ENCODE measurements at regions not wholly inside any gene's neighbourhood (a gene's known extent, or its start where the extent isn't known, plus 50 kb on each side); places are given as distances from the start of the nearest gene placed in this dataset.

DNA sequence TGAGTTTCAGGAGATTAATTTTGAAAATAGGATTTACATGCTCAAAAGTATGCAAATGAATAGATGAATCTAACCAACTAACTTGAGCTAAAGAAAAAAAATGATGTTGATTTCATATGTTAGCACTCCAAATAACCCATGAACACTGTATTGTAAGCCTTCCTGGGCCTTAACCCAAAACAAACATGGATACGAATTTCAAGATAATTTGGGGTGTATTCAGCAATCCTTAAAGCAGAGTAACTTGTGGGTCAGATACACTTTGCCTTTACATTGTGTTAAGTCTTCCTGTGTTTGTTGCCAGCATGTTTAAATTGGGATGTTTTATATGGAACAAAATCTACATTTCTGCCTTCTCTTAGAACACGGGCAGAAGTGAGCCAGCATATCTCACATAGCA, 124.2 kb upstream of the WDR11 start:
- Histone ChIP-seq H2BK120ac (replicated peaks; ENCODE audit: low read depth, low read length) (no peak overlapping the region), H3K79me2 (ENCODE audit: control insufficient read depth in 1 of 2, insufficient read depth in 2 of 2, low read length in 2 of 2) (no peaks in the 10 kb centered on the region), H3K23me2 (ENCODE audit: low read depth, low read length) (peaks cover 2% of the 10 kb centered on the region; the same call in 1 of the 2 replicates), H2AK5ac (ENCODE audit: low read depth, low read length) (no peak overlapping the region), H2BK12ac (ENCODE audit: low read depth, low read length) (no peak overlapping the region), H3K36me3 (ENCODE audit: control insufficient read depth in 2 of 4, insufficient read depth in 4 of 4, low read length in 3 of 4) (no peaks in the 10 kb centered on the region), H3K4me3 (ENCODE audit: extremely low read depth in 1 of 4, insufficient read depth in 2 of 4, low read depth in 3 of 4, low read length in 4 of 4) (no peak overlapping the region), H4K5ac (ENCODE audit: insufficient read length, low read depth, low read length) (no peak overlapping the region), H2BK5ac (ENCODE audit: low read depth, low read length) (no peak overlapping the region), H3K18ac (ENCODE audit: extremely low read depth, low read length) (no peak overlapping the region), H2BK20ac (ENCODE audit: low read length) (no peak overlapping the region), H3K27ac (ENCODE audit: low read depth, low read length) (no peak overlapping the region), H3K23ac (ENCODE audit: insufficient read length) (no peak overlapping the region), H3K4me2 (ENCODE audit: insufficient read depth in 1 of 2, low read depth in 2 of 2, low read length in 2 of 2) (no peak overlapping the region), H4K91ac (replicated peaks; ENCODE audit: insufficient read length, low read length) (no peak overlapping the region), H2BK15ac (ENCODE audit: low read length) (no peak overlapping the region), H4K20me1 (replicated peaks in 1 of 2; ENCODE audit: control insufficient read depth in 1 of 2, insufficient read depth in 2 of 2, low read length in 2 of 2) (no peaks in the 10 kb centered on the region), H3K9ac (replicated peaks in 1 of 4; ENCODE audit: extremely low read depth in 1 of 4, low read depth in 3 of 4, low read length in 3 of 4) (no peak overlapping the region), H2AFZ (ENCODE audit: low read length) (no peak overlapping the region), H3K56ac (replicated peaks; ENCODE audit: insufficient read length, low read depth, low read length) (no peak overlapping the region), H3K79me1 (ENCODE audit: low read depth, low read length) (no peaks in the 10 kb centered on the region), H3K27me3 (replicated peaks in 1 of 4; ENCODE audit: control insufficient read depth in 3 of 4, extremely low read depth in 1 of 4, insufficient read depth in 3 of 4, low read length in 3 of 4) (no peaks in the 10 kb centered on the region), H3K14ac (ENCODE audit: insufficient read length) (no peak overlapping the region), H4K8ac (ENCODE audit: extremely low read depth, insufficient read depth, low read length) (no peak overlapping the region), H3K4me1 (replicated peaks in 1 of 4; ENCODE audit: control insufficient read depth in 3 of 4, insufficient read depth in 4 of 4, low read length in 3 of 4) (no peaks in the 10 kb centered on the region), H3K4ac (replicated peaks; ENCODE audit: insufficient read length, low read depth, low read length) (no peak overlapping the region), H3K9me3 (ENCODE audit: insufficient read depth in 2 of 2, low read depth in 1 of 2, low read length in 1 of 2) (no peaks in the 10 kb centered on the region)
- DNase-seq (ENCODE audit: low read depth in 1 of 2, low spot score in 2 of 2) (no peak), FAIRE-seq (no peak)
- POLR2A ChIA-PET (ENCODE audit: partially characterized antibody) = no interaction called here
- 85% methylated on average over 2 of the region's 2 CpGs; no CpG with 5 or more reads in 1 of the 2 experiments for WGBS, 2 experiments (ENCODE audit: extremely low coverage in 1 of 2, insufficient coverage in 1 of 2, insufficient read length in 1 of 2, insufficient replicate concordance in 2 of 2, low coverage in 1 of 2, low lambda C conversion rate in 2 of 2, missing lambda C conversion rate in 1 of 2)
- CTCF ChIA-PET (ENCODE audit: partially characterized antibody) = interaction anchor here (6.0 kb wide), 1 partner anchor 9 kb away, joined by 37 read pairs; no protein-coding TSS in a partner anchor
- TF ChIP-seq RBBP5 (IDR thresholded peaks at IDR 0.05; ENCODE audit: borderline replicate concordance, low read depth, low read length) (no peak), SRF (IDR thresholded peaks at IDR 0.05; ENCODE audit: low read depth, low read length) (no peak), ZNF274 (IDR thresholded peaks at IDR 0.05; ENCODE audit: borderline replicate concordance, extremely low read depth, low read length) (no peak), JUND (IDR thresholded peaks at IDR 0.05; ENCODE audit: low read length) (no peak), HDAC2 (IDR thresholded peaks at IDR 0.05; ENCODE audit: borderline replicate concordance in 1 of 2, low read depth in 2 of 2, low read length in 2 of 2) (no peak)

Measured in H1 (cell line).